ENCODE measurements at regions not wholly inside any gene's neighbourhood (a gene's known extent, or its start where the extent isn't known, plus 50 kb on each side); places are given as distances from the start of the nearest gene placed in this dataset.

GRCh38 chr11:27916541-27917100, 191.3 kb downstream of the KIF18A start:
- Histone ChIP-seq H3K27ac (ENCODE audit: low read length) (no peak overlapping the region), H3K9me3 (ENCODE audit: control insufficient read depth, insufficient read depth, low read depth, low read length) (no peaks in the 10 kb centered on the region), H3K4me1 (ENCODE audit: control insufficient read depth, insufficient read depth, low read length) (no peaks in the 10 kb centered on the region), H3K4me3 (ENCODE audit: low read depth in 2 of 2, low read length in 2 of 2) (no peak overlapping the region), H3K36me3 (ENCODE audit: control insufficient read depth, insufficient read depth, low read length) (no peaks in the 10 kb centered on the region), H3K27me3 (ENCODE audit: control insufficient read depth, insufficient read depth, low read length) (no peaks in the 10 kb centered on the region)
- intact Hi-C loops (cut with micrococcal nuclease; ENCODE audit: unreplicated experiment) (no loop called here), in situ Hi-C loops (cut with HindIII; ENCODE audit: low pct_unique_long_range_greater_than_20kb, low sequenced_read_pairs) (no loop called here)
- ChIA-PET CTCF (no interaction called here), POLR2A (no interaction called here)
- ATAC-seq (no peak), DNase-seq (ENCODE audit: low read depth, low spot score) (no peak)
- BruUV-seq (replicated peaks) = no TSS peak
- TF ChIP-seq CTCF (IDR thresholded peaks at IDR 0.05) (no peak), POLR2AphosphoS5 (IDR thresholded peaks at IDR 0.05; ENCODE audit: low read depth, low read length) (no peak), TCF7L2 (IDR thresholded peaks at IDR 0.05; ENCODE audit: low read depth, low read length) (no peak), SIN3A (IDR thresholded peaks at IDR 0.05; ENCODE audit: borderline replicate concordance, insufficient read depth, low read depth, low read length) (no peak)
- TF ChIP-seq, protein P1, sequence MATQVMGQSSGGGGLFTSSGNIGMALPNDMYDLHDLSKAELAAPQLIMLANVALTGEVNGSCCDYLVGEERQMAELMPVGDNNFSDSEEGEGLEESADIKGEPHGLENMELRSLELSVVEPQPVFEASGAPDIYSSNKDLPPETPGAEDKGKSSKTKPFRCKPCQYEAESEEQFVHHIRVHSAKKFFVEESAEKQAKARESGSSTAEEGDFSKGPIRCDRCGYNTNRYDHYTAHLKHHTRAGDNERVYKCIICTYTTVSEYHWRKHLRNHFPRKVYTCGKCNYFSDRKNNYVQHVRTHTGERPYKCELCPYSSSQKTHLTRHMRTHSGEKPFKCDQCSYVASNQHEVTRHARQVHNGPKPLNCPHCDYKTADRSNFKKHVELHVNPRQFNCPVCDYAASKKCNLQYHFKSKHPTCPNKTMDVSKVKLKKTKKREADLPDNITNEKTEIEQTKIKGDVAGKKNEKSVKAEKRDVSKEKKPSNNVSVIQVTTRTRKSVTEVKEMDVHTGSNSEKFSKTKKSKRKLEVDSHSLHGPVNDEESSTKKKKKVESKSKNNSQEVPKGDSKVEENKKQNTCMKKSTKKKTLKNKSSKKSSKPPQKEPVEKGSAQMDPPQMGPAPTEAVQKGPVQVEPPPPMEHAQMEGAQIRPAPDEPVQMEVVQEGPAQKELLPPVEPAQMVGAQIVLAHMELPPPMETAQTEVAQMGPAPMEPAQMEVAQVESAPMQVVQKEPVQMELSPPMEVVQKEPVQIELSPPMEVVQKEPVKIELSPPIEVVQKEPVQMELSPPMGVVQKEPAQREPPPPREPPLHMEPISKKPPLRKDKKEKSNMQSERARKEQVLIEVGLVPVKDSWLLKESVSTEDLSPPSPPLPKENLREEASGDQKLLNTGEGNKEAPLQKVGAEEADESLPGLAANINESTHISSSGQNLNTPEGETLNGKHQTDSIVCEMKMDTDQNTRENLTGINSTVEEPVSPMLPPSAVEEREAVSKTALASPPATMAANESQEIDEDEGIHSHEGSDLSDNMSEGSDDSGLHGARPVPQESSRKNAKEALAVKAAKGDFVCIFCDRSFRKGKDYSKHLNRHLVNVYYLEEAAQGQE (IDR thresholded peaks at IDR 0.05; ENCODE audit: insufficient read depth in 1 of 2, low read depth in 2 of 2, low read length in 1 of 2) = no peak

DNA sequence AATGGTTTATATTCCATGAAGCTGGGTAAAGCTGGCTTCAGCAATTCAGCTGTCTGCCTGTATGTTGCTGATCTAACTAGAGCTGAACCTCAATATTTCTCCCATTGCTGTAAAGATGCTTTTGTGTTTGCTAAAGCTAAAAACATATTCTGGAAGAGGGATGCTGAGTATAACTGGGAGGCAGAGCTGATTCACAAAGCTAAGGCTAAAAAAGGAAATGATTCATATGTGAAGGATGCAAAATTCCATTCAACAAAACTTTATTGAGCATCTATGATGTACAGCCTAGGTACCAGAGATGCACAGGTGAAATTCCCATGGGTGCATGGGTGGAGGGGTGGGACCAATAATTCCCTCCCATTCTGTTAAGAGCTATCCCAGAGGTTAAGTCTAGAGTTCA, 193.9 kb downstream of the KIF18A start:
- in situ Hi-C loops (cut with HindIII; ENCODE audit: low pct_unique_long_range_greater_than_20kb, low sequenced_read_pairs) = no loop called here
- intact Hi-C loops (cut with micrococcal nuclease; ENCODE audit: unreplicated experiment) = no loop called here
- BruUV-seq (replicated peaks) = no TSS peak
- H3K9me3 ChIP-seq (ENCODE audit: control insufficient read depth, insufficient read depth, low read depth, low read length) = no peaks in the 10 kb centered on the region
- ChIA-PET CTCF (no interaction called here), POLR2A (no interaction called here)
- no peaks in the 10 kb centered on the region for H3K4me1 ChIP-seq (ENCODE audit: control insufficient read depth, insufficient read depth, low read length)
- no peak overlapping the region for H3K4me3 ChIP-seq (ENCODE audit: low read depth in 2 of 2, low read length in 2 of 2)
- no peak overlapping the region for H3K27ac ChIP-seq (ENCODE audit: low read length)
- no peaks in the 10 kb centered on the region for H3K27me3 ChIP-seq (ENCODE audit: control insufficient read depth, insufficient read depth, low read length)
- TF ChIP-seq, protein P1 (IDR thresholded peaks at IDR 0.05; ENCODE audit: insufficient read depth in 1 of 2, low read depth in 2 of 2, low read length in 1 of 2) = no peak
- TF ChIP-seq POLR2AphosphoS5 (IDR thresholded peaks at IDR 0.05; ENCODE audit: low read depth, low read length) = no peak
- no peaks in the 10 kb centered on the region for H3K36me3 ChIP-seq (ENCODE audit: control insufficient read depth, insufficient read depth, low read length)
- no peak for ATAC-seq
- DNase-seq (ENCODE audit: low read depth, low spot score) = no peak
